ENCODE measurements at regions not wholly inside any gene's neighbourhood (a gene's known extent, or its start where the extent isn't known, plus 50 kb on each side); places are given as distances from the start of the nearest gene placed in this dataset.
"Not testable (repeated sequence)": the region's sequence is repeated elsewhere in the genome, so short reads cannot be mapped to it uniquely, and the experiment has no call there.

DNA sequence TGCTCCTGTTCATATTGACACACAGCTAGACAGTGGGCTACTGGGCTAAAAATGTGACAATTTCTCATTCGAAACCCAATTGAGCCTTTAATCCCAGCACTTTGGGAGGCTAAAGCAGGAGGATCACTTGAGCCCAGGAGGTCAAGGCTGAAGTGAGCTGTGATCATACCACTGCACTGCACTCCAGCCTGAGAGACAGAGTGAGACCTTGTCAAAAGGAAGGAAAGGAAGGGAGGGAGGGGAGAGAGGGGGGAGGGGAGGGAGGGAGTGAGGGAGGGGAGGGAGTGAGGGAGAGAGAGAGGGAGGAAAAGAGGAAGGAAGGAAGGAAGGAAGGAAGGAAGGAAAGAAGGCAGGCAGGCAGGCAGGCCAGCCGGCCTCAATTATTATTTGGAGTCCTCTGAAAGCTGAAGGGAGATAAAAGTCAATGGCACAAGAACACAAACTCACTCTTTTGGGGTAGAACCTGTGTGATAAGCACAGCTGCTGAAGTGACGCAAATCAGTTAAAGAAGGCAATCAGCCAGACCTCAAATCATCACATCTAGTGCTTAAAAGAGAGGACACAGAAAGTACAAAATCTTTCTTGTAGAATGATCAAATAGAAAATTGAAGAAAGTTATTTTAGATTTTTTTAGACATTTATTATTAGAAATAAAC, 98.1 kb downstream of the CCDC71L start:
- DNase-seq (ENCODE audit: low read depth, low spot score): no peak

GRCh38 chr7:106561666-106562411, 99.1 kb downstream of the CCDC71L start:
- DNase-seq (ENCODE audit: low read depth, low spot score): no peak

DNA sequence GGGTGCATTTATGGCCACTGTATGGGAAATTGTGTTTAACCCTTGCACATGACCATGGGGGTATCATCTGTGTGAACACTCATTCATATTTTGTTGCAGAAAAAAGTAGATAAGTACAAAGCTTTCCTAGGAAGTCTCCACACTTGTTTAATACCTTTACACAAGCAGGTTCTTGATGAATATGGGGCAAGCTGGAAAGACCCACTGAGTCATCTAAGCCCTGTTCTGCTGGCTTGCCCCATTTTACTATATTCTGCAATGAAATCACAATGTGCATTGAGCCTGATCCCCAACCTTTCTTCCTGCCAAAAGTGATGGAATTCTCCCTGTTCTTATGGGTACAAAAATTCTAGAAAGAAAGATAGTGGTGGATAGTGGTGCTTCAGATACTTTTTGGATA, 99.8 kb downstream of the CCDC71L start:
- no peak for DNase-seq (ENCODE audit: low read depth, low spot score)

GRCh38 chr7:106560482-106560881, 100.5 kb downstream of the CCDC71L start:
- DNase-seq (ENCODE audit: low read depth, low spot score): no peak

DNA sequence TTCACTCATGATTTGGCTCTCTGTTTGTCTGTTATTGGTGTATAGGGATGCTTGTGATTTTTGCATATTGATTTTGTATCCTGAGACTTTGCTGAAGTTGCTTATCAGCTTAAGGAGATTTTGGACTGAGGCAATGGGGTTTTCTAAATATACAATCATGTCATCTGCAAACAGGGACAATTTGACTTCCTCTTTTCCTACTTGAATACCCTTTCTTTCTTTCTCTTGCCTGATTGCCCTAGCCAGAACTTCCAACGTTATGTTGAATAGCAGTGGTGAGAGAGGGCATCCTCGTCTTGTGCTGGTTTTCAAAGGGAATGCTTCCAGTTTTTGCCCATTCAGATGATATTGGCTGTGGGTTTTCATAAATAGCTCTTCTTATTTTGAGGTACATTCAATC, 104.7 kb downstream of the CCDC71L start:
- not testable (repeated sequence) for DNase-seq (ENCODE audit: low read depth, low spot score)

- DNase-seq (ENCODE audit: low read depth, low spot score): not testable (repeated sequence)
Measured at GRCh38 chr7:106554623-106555022, 106.3 kb downstream of the CCDC71L start.

- DNase-seq (ENCODE audit: low read depth, low spot score): no peak
Measured at GRCh38 chr7:106553446-106553836, 107.5 kb downstream of the CCDC71L start.

DNA sequence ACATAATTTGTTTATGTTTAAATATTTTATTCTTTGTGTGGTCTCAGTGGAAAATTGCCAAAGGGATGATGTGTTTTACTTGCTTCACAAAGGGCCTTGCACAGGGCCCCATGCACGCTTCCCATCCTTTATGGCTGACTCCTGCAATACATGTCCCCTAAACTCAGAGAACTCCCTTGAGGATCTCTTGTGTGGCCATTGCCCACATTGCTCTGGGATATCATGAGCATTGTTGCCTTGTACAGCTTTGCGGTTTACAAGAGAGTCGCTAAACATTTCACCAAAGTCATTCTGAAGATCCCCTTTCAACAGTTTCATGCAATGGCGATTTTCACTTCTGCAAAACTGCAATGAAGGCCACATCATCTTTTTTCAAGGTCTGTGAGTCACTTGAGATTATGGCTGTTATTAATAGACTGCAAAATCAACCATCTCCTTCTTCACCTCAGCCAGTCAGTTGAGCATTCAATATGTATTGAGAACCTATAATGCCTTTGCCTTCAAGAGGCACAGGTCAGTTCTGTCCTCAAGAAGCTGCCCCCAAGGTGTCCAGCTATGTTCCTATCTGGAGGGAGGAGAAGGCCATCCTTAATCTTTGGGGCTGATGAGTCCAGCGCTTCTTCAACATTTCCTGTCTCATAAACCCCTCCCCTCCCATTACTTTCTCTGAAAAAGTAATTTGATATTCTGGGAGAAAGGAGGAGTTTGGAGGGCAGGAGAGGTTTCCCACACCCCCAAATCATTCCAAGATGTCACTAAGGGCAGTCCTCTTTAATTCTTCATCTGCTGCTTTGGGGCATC, 108.1 kb downstream of the CCDC71L start:
- no peak for DNase-seq (ENCODE audit: low read depth, low spot score)

GRCh38 chr7:106551936-106552335, 109.0 kb downstream of the CCDC71L start:
- no peak for DNase-seq (ENCODE audit: low read depth, low spot score)

- no peak for DNase-seq (ENCODE audit: low read depth, low spot score)
Measured at GRCh38 chr7:106548491-106548890, 112.5 kb downstream of the CCDC71L start.

- no peak for DNase-seq (ENCODE audit: low read depth, low spot score)
Measured at GRCh38 chr7:106545275-106545674, 115.7 kb downstream of the CCDC71L start.

DNA sequence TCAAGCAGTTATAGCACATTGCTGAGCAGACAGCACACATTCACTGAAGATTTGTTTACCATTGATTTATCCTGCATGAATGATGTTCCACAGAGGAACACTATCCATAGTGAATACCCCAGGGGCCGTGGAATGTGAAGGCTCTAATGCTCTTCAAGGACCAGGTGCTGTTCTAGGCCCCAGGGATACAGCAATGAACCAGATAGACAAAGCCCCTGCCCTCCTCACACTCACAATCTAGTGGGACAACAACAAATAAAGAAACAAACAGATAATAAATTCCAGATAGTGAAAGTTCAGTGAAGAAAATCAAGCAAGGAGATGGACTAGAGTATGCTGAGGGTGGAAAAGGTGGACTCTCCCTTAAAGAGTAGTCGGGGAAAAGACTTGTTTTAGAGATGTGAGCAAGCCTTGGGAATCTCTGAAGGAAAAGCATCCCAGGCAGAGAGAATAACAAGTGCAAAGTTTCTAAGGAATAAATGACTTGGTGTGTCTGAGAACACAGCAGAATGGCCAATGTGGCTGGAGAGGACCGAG, 117.7 kb downstream of the CCDC71L start:
- no peak for DNase-seq (ENCODE audit: low read depth, low spot score)

DNA sequence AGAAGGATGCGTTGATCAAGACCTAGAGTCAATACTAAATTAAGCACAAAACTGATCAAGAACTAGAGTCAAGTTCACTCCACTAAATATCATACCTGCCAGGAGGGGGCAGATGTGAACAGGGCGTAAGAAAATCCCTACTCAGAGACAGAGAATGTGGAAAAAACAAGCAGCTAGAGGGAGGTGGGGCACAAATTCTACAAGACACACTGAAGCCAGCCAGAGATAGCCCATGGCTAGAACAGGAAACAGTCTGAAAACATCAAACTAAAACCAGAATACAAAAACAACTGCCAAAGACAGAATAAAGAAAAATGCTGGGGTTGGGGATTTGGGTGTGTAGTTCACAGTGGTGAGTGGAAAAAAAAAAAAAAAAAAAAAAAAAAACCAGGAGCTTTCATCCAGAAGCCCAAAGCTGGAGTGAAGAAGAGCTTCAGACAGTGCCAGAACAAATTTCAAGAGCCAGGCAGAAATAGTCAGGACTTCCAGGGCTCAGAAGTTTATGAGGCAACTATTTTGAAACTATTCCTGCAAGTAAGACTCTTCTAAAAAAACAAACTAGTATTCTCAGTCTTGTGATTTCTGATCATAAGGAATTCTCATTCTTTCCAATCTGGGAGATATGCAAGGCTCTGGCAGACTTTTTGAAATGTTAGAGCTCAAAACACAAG, 118.3 kb downstream of the CCDC71L start:
- no peak for DNase-seq (ENCODE audit: low read depth, low spot score)

DNA sequence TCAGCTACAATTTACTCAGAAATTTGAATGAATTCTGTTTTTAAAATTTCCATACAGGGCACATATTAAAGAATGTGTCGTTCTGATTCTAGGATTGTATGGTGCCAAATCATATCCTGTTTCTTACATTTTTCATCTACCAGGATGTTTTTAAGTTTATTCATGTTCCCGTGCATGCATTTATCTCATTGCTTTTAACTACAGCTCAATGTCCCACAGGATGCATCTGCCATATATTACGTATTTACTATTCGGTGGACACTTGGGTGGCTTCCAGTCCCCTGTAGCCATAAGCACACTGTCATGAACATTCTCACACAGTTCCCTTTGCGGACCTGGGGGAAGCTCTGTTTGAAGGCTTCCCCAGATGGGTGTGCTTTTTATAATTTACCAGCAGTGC, 122.3 kb downstream of the CCDC71L start:
- no peak for DNase-seq (ENCODE audit: low read depth, low spot score)

- DNase-seq (ENCODE audit: low read depth, low spot score): no peak
Measured at GRCh38 chr7:106537119-106537518, 123.8 kb downstream of the CCDC71L start.

DNA sequence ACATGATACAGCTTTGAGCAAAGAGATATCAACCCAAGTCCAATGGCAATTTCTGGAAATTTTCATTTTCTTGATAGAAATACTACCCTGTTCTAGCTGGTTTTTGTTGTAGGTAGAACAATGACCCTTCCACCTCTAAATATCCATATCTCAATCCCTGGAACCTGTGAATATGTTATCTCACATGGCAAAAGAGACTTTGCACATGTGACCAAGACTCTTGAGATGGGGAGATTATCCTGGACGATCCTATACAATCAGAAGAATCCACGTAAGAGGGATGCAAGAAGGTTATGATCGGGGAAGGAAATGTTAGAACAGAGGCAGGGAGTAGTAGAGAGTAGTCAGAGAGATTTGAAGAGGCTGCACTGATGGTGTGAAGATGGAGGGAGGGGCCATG, 124.9 kb downstream of the CCDC71L start:
- DNase-seq (ENCODE audit: low read depth, low spot score): no peak

DNA sequence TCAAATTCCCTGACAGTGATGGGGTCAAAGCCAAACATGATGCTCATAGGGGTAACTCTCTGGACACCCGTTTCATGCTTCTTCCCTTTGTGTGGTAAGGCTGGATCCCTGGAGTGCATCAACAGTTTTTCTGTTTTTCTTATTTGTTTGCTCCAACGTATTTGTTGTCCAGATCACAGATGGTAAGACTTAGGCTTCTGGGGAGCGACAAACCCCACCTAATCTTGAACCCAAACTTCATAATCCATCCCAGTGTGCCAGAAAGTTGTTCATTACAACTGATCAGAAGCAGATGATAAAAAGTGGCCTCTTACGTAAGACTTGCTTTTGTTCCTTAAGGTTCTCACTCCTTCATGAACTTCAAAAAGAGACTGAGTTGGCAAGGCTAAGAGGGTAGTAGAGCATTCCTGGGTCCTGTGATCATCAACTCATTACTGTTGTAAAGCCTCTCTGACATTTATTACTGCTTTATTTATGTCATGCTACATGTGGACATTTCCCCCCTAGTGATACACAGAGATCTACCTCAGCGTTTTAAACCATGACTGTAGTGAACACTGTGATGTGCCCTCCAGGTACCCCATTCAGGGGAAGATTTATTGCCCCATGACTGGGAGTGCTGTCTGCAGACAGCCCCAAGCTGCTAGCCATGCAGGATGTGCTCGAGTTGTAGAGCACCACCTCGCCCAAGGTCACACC, 125.6 kb downstream of the CCDC71L start:
- no peak for DNase-seq (ENCODE audit: low read depth, low spot score)

DNA sequence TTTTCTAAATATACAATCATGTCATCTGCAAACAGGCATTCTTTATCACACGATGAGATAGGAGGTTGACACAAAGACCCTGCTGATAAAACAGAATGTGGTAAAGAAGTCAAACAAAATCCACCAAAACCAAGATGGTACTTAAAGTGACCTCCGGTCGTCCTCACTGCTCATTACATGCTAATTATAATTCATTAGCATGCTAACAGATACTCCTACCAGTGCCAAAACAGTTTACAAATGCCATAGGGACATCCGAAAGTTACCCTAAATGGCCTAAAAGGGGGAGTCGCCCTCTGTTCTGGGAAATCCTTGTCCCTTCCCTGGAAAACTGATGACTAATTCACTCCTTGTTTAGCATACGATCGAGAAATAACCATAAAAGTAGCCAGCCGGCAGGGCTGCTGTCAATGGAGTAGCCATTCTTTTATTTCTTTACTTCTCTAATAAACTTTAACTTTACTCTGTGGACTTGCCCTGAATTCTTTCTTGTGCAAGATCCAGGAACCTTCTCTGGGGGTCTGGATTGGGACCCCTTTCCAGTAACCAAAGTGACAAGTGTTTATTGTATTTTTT, 126.6 kb downstream of the CCDC71L start:
- no peak for DNase-seq (ENCODE audit: low read depth, low spot score)

DNA sequence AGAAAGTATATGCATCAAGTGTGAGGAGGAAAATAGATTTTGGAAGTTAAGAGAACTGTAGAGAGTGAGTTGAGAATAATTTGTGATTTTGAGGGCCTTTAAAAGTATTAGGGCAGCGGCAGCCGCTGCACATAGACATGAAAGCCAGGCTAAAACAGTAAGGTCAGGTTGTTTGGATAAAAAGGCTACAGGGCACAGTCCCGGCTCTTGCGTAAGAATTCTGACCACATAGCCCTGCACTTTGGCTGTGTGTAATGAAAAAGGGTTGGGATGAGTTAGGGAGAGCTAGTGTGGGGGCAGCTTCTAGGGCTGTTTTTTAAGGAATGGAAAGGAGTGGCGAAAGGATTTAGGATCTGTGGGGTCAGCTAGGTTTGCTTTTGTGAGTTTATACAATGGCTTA, 130.8 kb downstream of the CCDC71L start:
- not testable (repeated sequence) for DNase-seq (ENCODE audit: low read depth, low spot score)

- DNase-seq (ENCODE audit: low read depth, low spot score): not testable (repeated sequence)
Measured at GRCh38 chr7:106526617-106527016, 134.3 kb downstream of the CCDC71L start.

DNA sequence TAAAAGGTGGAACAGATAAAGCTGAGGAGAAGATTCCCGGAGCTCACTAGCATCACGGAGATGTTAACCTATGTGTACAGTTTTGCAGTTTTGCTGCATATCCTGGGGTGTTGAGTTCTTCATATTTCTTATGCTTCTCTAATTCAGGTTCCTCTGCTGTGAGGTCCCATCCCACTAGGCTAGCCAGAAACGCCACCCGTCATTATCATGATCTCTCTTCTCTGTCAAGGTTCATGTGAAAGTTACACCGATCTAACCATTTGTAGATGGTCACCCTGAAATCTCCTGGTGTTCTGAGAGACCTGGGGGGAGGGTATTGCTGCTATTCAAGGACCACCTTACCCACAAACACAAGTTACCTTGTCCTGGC, 136.3 kb downstream of the CCDC71L start:
- no peak for DNase-seq (ENCODE audit: low read depth, low spot score)

Measured in activated naive CD8-positive, alpha-beta T cell treated with anti-CD3 and anti-CD28 coated beads, Interleukin-2, amount 50 U/mL, for 16 hours (primary cell).